Ovary (tissue), 7 donors: ENCODE measurements at regions not wholly inside any gene's neighbourhood (a gene's known extent, or its start where the extent isn't known, plus 50 kb on each side); places are given as distances from the start of the nearest gene placed in this dataset.

Source experiments
- DNase-seq, 5 donors: peaks; one replicate each; pipeline ENCODE4 v3.0.0-alpha.2; 2019 to 2020
- H3K27ac ChIP-seq, 2 donors: fragments of 200-600 bp; one replicate each; pipeline versions ENCODE4 v1.5.1 to v1.8.0; 2019 to 2022
- H3K27me3 ChIP-seq: fragments of 200-600 bp; one replicate; pipeline ENCODE4 v1.8.0; 2022
- H3K36me3 ChIP-seq: fragments of 200-600 bp; sonication (generic); one replicate; pipeline ENCODE4 v1.5.1; 2019
- H3K4me1 ChIP-seq: one replicate; pipeline ENCODE4 v1.8.1; 2013; ENCODE audit warnings: mild to moderate bottlenecking, moderate library complexity; ENCODE audit not compliant: insufficient read depth
- H3K4me3 ChIP-seq: fragments of 200-600 bp; sonication (generic); one replicate; pipeline ENCODE4 v1.5.1; 2017
- H3K9me3 ChIP-seq, 2 donors: fragments of 200-600 bp in 1 of 2; sonication (generic) in 1 of 2; one replicate each; pipeline versions ENCODE4 v1.5.1 to v1.8.1; 2013 to 2019; ENCODE audit warnings: mild to moderate bottlenecking in 1 of 2, moderate library complexity in 1 of 2
- CTCF ChIP-seq, 3 donors: fragments of 450-650 bp in 2 of 3; fragments of 200-600 bp in 1 of 3; IDR thresholded peaks; one replicate each; pipeline versions ENCODE4 v1.5.1 to v1.8.0; 2016 to 2022; ENCODE audit warnings: antibody characterized with exemption in 3 of 3, mild to moderate bottlenecking in 1 of 3
- EP300 ChIP-seq: sonication (generic); formaldehyde crosslinking; IDR thresholded peaks from one replicate; pipeline ENCODE4 v1.6.1; 2017; ENCODE audit warnings: antibody characterized with exemption
- POLR2A ChIP-seq: fragments of 450-650 bp; IDR thresholded peaks from one replicate; pipeline ENCODE4 v1.6.1; 2017; ENCODE audit warnings: antibody characterized with exemption, mild to moderate bottlenecking, moderate library complexity
- WGBS, 3 donors: extraction: QIAGEN DNeasy Blood & Tissue Kit in 1 of 3; methylation state at CpG; one replicate each; pipeline versions ENCODE4 v1.1.5 to v1.1.7; 2013 to 2017; 5-methylcytosine and 5-hydroxymethylcytosine counted together
- intact Hi-C, 4 donors: fragments of 100-400 bp; cut with DNase I; formaldehyde crosslinking; loops; one replicate each; pipeline versions ENCODE4 v1.11.0 to v1.15.1; 2022 to 2023
- donor health status: DM: no; HTN: no; CAD: no; lungs with moderate emphysema.
- donor health status: DM: no; HTN: no; CAD: no.
- donor health status: Bipolar disorder and iron deficiency.
- donor health status: DM: no; HTN: no; CAD: no.
- donor health status: DM: yes; HTN: yes; CAD: no.

DNA sequence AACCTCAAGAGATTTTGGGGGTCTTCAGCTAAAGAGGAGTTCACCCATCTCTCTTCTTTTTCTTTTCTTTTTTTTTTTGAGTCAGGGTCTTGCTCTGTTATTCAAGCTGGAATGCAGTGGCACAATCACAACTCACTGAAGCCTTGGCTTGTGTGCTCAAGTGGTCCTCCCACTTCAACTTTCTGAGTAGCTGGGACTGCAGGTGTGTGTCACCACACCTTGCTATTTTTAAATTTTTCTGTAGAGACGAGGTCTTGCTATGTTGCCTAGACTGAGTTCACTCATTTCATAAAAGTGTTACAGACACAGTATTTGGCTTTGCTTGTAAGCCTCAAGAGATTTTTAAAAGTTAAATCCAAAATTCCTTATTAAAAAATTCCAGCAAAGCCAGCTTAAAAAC is 71.7 kb downstream of the OXSM start:
- no peaks in the 10 kb centered on the region for H3K27me3 ChIP-seq
- H3K9me3 ChIP-seq: peaks cover 0 to 4% of the 10 kb centered on the region in 2 donors
- WGBS, 3 donors: 88 to 97% (median 96%) methylated on average over 1 of the region's 1 CpG
- H3K4me3 ChIP-seq: no peak overlapping the region
- DNase-seq: no peak
- TF ChIP-seq CTCF (IDR thresholded peaks at IDR 0.05) (no peak), POLR2A (no peak), EP300 (no peak)
- H3K36me3 ChIP-seq: no peaks in the 10 kb centered on the region
- intact Hi-C loops: no loop called here
- H3K27ac ChIP-seq: no peak overlapping the region
- H3K4me1 ChIP-seq: no peaks in the 10 kb centered on the region

DNA sequence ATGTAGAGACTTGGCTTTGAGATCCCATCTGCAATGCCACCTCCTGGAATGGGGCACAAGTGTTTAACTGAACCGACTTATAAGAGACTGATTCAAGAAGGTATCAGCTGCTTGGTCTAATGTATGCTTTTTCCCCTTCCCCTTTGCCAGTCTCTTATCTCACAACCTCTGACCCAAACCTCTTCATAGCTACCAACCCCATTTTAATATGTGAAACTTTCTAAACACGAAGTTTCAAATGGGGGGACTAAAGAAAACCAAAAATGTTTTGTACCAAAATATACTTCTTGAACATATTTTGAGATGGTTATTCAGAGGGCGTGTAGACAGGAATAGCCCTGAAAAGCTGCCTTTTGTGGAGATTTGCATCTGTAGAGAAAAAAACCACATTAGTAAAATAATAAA is 73.1 kb downstream of the OXSM start:
- TF ChIP-seq CTCF (IDR thresholded peaks at IDR 0.05) (no peak), POLR2A (no peak), EP300 (no peak)
- H3K27me3 ChIP-seq: no peaks in the 10 kb centered on the region
- 87 to 91% (median 87%) methylated on average over 3 of the region's 3 CpGs for WGBS, 3 donors
- H3K9me3 ChIP-seq: peaks cover 0 to 4% of the 10 kb centered on the region in 2 donors
- H3K36me3 ChIP-seq: no peaks in the 10 kb centered on the region
- H3K27ac ChIP-seq: no peak overlapping the region
- DNase-seq: no peak
- H3K4me3 ChIP-seq: no peak overlapping the region
- intact Hi-C loops: no loop called here
- no peaks in the 10 kb centered on the region for H3K4me1 ChIP-seq

GRCh38 chr3:25863416-25863959 is 73.6 kb downstream of the OXSM start:
- no peaks in the 10 kb centered on the region for H3K27me3 ChIP-seq
- intact Hi-C loops: no loop called here
- H3K4me3 ChIP-seq: no peak overlapping the region
- no peak overlapping the region for H3K27ac ChIP-seq
- WGBS, 3 donors: 62 to 75% (median 70%) methylated on average over 3 of the region's 3 CpGs
- no peaks in the 10 kb centered on the region for H3K4me1 ChIP-seq
- H3K36me3 ChIP-seq: no peaks in the 10 kb centered on the region
- DNase-seq: no peak
- TF ChIP-seq POLR2A (no peak), EP300 (no peak), CTCF (IDR thresholded peaks at IDR 0.05) (no peak)
- H3K9me3 ChIP-seq: peaks cover 0 to 4% of the 10 kb centered on the region in 2 donors

- intact Hi-C loops: no loop called here
- H3K27ac ChIP-seq: no peak overlapping the region
- H3K27me3 ChIP-seq: no peaks in the 10 kb centered on the region
- DNase-seq: no peak
- TF ChIP-seq POLR2A: no peak
- no peak for TF ChIP-seq EP300
- TF ChIP-seq CTCF (IDR thresholded peaks at IDR 0.05): no peak
- no peak overlapping the region for H3K4me3 ChIP-seq
- no peaks in the 10 kb centered on the region for H3K9me3 ChIP-seq
- no peaks in the 10 kb centered on the region for H3K4me1 ChIP-seq
- no peaks in the 10 kb centered on the region for H3K36me3 ChIP-seq
These were observed 80.6 kb downstream of the OXSM start for GRCh38 chr3:25870452-25870851.
